ENCODE measurements at regions not wholly inside any gene's neighbourhood (a gene's known extent, or its start where the extent isn't known, plus 50 kb on each side); places are given as distances from the start of the nearest gene placed in this dataset.

DNA sequence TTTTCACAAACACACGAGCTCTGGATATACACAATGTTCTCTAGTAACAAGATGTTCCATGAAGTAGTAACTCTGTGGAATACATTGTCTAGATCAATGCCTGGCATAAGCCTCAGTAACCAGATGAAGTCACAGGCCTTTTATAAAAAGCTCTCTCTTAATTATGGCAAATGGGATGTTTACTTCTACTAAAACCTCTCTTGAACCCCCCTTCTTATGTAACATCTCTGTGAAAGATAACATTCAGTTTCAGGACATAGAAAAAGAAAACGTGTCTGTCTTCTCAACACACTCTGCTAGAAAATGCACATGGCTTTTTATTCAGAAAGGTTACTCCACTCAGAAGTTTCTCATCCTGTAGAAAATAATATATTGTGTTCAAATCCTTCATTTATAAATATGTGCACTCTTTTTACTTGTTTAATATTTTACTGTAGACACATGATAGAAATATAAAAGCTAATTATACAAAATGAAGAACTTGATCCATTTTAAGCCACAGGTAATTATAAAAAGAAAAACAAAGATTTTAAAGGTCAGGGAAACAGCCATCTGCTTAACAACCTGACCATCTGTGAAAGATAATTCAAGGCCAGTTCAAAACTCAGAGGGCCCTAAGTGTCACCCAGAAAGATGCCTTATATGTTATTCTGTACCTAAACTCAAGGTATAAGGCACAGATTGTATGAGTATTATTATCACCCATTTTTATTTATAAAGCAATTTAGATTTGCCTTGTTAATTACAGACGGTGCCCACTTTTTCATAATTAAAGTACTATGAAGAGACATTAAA, 812.0 kb downstream of the CDH18 start:
- DNase-seq (ENCODE audit: extremely low spot score in 2 of 2), result no peak
- no peak for TF ChIP-seq POLR2A (IDR thresholded peaks at IDR 0.05)
- TF ChIP-seq POLR2AphosphoS5 (IDR thresholded peaks at IDR 0.05; ENCODE audit: insufficient read depth in 1 of 2, low read depth in 1 of 2), result no peak
- TF ChIP-seq, protein P1, sequence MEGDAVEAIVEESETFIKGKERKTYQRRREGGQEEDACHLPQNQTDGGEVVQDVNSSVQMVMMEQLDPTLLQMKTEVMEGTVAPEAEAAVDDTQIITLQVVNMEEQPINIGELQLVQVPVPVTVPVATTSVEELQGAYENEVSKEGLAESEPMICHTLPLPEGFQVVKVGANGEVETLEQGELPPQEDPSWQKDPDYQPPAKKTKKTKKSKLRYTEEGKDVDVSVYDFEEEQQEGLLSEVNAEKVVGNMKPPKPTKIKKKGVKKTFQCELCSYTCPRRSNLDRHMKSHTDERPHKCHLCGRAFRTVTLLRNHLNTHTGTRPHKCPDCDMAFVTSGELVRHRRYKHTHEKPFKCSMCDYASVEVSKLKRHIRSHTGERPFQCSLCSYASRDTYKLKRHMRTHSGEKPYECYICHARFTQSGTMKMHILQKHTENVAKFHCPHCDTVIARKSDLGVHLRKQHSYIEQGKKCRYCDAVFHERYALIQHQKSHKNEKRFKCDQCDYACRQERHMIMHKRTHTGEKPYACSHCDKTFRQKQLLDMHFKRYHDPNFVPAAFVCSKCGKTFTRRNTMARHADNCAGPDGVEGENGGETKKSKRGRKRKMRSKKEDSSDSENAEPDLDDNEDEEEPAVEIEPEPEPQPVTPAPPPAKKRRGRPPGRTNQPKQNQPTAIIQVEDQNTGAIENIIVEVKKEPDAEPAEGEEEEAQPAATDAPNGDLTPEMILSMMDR (IDR thresholded peaks at IDR 0.05), result no peak
- intact Hi-C loops (cut with DNase I), result no loop called here

DNA sequence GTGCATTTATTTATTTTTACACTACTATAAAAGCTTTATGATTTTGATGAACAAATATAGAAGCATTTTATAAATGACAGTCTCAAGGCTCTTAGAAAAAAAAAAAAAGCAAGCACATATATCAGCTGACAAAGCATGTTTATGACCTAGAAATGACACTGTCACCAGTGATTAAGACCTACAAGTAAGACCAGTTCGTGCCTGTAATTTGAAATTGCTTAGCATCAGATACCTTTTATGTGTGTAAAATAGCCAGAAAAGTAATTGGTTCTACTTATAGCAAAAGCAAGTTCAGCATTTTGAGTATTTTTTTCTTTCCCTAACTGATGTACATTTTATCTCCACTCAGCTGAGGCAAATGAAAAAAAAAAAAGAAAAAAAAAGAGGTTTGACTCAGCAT, 808.4 kb downstream of the CDH18 start:
- DNase-seq (ENCODE audit: extremely low spot score in 2 of 2), result no peak
- no peaks in the 10 kb centered on the region for H3K9me3 ChIP-seq

More for the DNA sequence above, 812.0 kb downstream of the CDH18 start:
- no peaks in the 10 kb centered on the region for H3K9me3 ChIP-seq
- no peaks in the 10 kb centered on the region for H3K4me1 ChIP-seq
- H3K27ac ChIP-seq, result no peak overlapping the region
- no peaks in the 10 kb centered on the region for H3K27me3 ChIP-seq
- H3K36me3 ChIP-seq, result no peaks in the 10 kb centered on the region
- H3K4me3 ChIP-seq, result no peak overlapping the region

DNA sequence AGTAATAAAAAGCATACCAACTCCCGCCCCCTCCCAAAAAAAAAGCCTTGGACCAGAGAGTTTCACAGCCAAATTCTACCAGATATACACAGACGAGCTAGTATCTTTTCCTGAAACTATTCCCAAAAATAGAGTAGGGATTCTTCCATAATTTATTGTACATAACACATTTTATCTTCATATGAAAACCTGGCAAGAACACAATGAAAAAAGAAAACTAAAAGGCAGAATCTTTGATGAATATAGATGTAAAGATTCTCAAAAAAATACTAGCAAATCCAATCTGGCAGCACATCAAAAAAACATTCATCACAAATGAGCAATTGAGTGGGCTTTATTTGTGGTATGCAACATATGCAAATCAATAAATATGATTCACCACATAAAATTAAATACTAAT, 798.8 kb downstream of the CDH18 start:
- Histone ChIP-seq H3K4me3 (no peak overlapping the region), H3K27me3 (no peaks in the 10 kb centered on the region), H3K27ac (no peak overlapping the region), H3K4me1 (no peaks in the 10 kb centered on the region), H3K9me3 (no peaks in the 10 kb centered on the region), H3K36me3 (no peaks in the 10 kb centered on the region)
- intact Hi-C loops (cut with DNase I), result no loop called here
- DNase-seq (ENCODE audit: extremely low spot score in 2 of 2), result no peak
- no peak for TF ChIP-seq POLR2A (IDR thresholded peaks at IDR 0.05)
- no peak for TF ChIP-seq POLR2AphosphoS5 (IDR thresholded peaks at IDR 0.05; ENCODE audit: insufficient read depth in 1 of 2, low read depth in 1 of 2)
- TF ChIP-seq, protein P1 (IDR thresholded peaks at IDR 0.05), result no peak

More for the DNA sequence above, 808.4 kb downstream of the CDH18 start:
- no peaks in the 10 kb centered on the region for H3K4me1 ChIP-seq
- intact Hi-C loops (cut with DNase I), result no loop called here
- H3K36me3 ChIP-seq, result no peaks in the 10 kb centered on the region
- H3K4me3 ChIP-seq, result no peak overlapping the region
- no peaks in the 10 kb centered on the region for H3K27me3 ChIP-seq
- no peak overlapping the region for H3K27ac ChIP-seq
- TF ChIP-seq POLR2A (IDR thresholded peaks at IDR 0.05), result no peak
- TF ChIP-seq, protein P1 (IDR thresholded peaks at IDR 0.05), result no peak
- TF ChIP-seq POLR2AphosphoS5 (IDR thresholded peaks at IDR 0.05; ENCODE audit: insufficient read depth in 1 of 2, low read depth in 1 of 2), result no peak

DNA sequence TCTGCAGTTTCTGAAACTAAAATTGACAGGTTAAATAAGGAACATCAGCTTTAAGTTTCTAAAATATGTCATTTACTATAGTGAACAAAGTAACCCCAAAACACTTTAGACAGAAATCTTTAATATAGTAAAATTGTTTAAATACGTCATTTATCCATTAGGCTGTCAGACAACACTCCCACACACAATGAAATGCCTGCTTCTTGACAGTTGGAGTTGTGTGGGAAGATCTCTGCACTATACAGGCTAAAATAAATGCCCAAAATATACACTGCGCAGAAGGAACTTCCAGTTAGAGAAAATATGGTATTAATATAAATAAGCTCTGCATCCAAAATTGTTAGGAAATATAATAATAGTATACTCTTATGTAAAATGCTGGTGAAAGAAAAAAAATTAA, 794.4 kb downstream of the CDH18 start:
- H3K27me3 ChIP-seq, result no peaks in the 10 kb centered on the region
- H3K4me1 ChIP-seq, result no peaks in the 10 kb centered on the region
- TF ChIP-seq POLR2AphosphoS5 (IDR thresholded peaks at IDR 0.05; ENCODE audit: insufficient read depth in 1 of 2, low read depth in 1 of 2), result no peak
- TF ChIP-seq, protein P1 (IDR thresholded peaks at IDR 0.05), result no peak
- no peak for TF ChIP-seq POLR2A (IDR thresholded peaks at IDR 0.05)
- no peak for DNase-seq (ENCODE audit: extremely low spot score in 2 of 2)
- no peak overlapping the region for H3K27ac ChIP-seq
- H3K36me3 ChIP-seq, result no peaks in the 10 kb centered on the region
- intact Hi-C loops (cut with DNase I), result no loop called here
- no peak overlapping the region for H3K4me3 ChIP-seq
- no peaks in the 10 kb centered on the region for H3K9me3 ChIP-seq

DNA sequence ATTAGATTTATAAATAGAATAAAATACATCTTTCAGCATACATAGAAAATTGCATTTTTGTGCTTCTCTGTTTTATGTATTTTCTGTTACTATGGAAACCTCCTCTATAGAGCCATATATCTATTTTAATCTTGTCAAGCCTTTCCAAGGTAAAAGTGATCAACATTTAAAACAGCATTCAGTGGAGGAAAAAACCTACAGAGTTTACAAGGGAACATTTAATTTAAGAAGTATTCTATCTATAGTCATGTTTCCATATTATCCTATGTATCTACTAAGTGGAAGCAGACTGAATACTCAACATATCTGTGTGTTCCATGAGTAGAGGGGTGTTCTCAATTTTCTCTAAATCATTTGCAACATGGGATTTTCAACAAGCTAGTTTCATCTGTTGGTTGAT, 791.4 kb downstream of the CDH18 start:
- no peak for TF ChIP-seq POLR2AphosphoS5 (IDR thresholded peaks at IDR 0.05; ENCODE audit: insufficient read depth in 1 of 2, low read depth in 1 of 2)
- TF ChIP-seq, protein P1 (IDR thresholded peaks at IDR 0.05), result no peak
- no peak for TF ChIP-seq POLR2A (IDR thresholded peaks at IDR 0.05)
- H3K27me3 ChIP-seq, result no peaks in the 10 kb centered on the region

More for the DNA sequence above, 791.4 kb downstream of the CDH18 start:
- H3K36me3 ChIP-seq, result no peaks in the 10 kb centered on the region
- DNase-seq (ENCODE audit: extremely low spot score in 2 of 2), result no peak
- no peak overlapping the region for H3K4me3 ChIP-seq
- H3K4me1 ChIP-seq, result no peaks in the 10 kb centered on the region
- no peak overlapping the region for H3K27ac ChIP-seq
- H3K9me3 ChIP-seq, result no peaks in the 10 kb centered on the region
- intact Hi-C loops (cut with DNase I), result no loop called here

Data from vagina (tissue), 2 donors.